Activated CD8-positive, alpha-beta T cell treated with anti-CD3 and anti-CD28 coated beads for 36 hours (primary cell): ENCODE measurements at regions not wholly inside any gene's neighbourhood (a gene's known extent, or its start where the extent isn't known, plus 50 kb on each side); places are given as distances from the start of the nearest gene placed in this dataset.

Source experiments
- ATAC-seq: fragments of 200-7000 bp; cut with Tn5 transposase; one replicate; pipeline ENCODE4 v1.10.0; 2021; ENCODE audit warnings: mild to moderate bottlenecking, moderate library complexity
- CTCF ChIA-PET: fragments of 350-600 bp; sonication (Branson Sonifier 250); formaldehyde crosslinking; loops from one replicate; lab custom pipeline; 2021; ENCODE audit warnings: antibody characterized with exemption; lab: Charles Lee
- POLR2A ChIA-PET: fragments of 350-600 bp; sonication (Branson Sonifier 250); formaldehyde crosslinking; loops from one replicate; lab custom pipeline; 2021; ENCODE audit warnings: antibody characterized with exemption; lab: Charles Lee
- DNase-seq: peaks from one replicate; pipeline ENCODE4 v3.0.0-alpha.2; 2020
- H3K27ac Mint-ChIP-seq: one replicate; pipeline ENCODE4 v1.8.0; 2021; ENCODE audit warnings: mild to moderate bottlenecking, mixed read lengths
- H3K27me3 Mint-ChIP-seq: one replicate; pipeline ENCODE4 v1.8.0; 2021; ENCODE audit warnings: mixed read lengths
- H3K36me3 Mint-ChIP-seq: one replicate; pipeline ENCODE4 v1.8.0; 2021; ENCODE audit warnings: low read depth, mixed read lengths
- H3K4me1 Mint-ChIP-seq: one replicate; pipeline ENCODE4 v1.8.0; 2021; ENCODE audit warnings: low read depth, mixed read lengths
- H3K4me3 Mint-ChIP-seq: one replicate; pipeline ENCODE4 v1.8.0; 2021; ENCODE audit warnings: mild to moderate bottlenecking, moderate library complexity, mixed read lengths
- H3K9me3 Mint-ChIP-seq: one replicate; pipeline ENCODE4 v1.8.0; 2021; ENCODE audit warnings: mixed read lengths
- intact Hi-C: fragments of 100-400 bp; cut with micrococcal nuclease; formaldehyde crosslinking; loops from one replicate; pipeline ENCODE4 v1.10.0; 2022
- TF ChIP-seq, protein P1 (sequence below): fragments of 200-600 bp; IDR thresholded peaks from one replicate; pipeline ENCODE4 v1.8.0; 2022; ENCODE audit warnings: antibody characterized with exemption, mild to moderate bottlenecking

DNA sequence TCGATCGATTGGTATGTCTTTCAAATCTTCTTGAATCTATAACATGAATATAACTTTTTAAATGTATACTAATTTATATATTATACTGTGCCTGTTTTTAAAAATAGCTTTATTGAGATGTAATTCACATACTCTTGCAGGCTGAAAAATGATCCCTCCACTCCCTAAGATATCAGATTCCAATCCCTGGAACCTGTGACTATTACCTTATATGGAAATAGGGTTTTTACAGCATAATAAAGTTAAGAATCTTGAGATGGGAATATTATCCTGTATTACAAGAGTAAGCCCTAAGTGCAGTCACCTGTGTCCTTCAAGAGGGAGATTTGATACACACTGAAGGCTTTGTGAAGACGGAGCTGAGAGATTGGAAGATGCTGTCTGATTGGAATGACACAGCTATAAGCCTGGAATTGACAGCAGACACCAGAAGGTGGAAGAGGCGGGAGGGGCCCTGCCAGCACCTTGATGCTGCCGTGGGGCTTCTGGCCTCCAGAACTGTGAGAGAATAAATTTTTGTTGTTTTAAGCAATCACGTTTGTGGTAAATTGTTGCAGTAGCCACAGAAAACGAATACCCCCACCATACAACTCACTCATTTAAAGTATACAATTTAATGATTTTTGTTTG, 161.3 kb downstream of the RMI1 start:
- POLR2A ChIA-PET, result no interaction called here
- CTCF ChIA-PET, result interaction anchor here (1.0 kb wide), 1 partner anchor 31 kb away, joined by 5 read pairs; no protein-coding TSS in a partner anchor
- intact Hi-C loops, result no loop called here
- no peaks in the 10 kb centered on the region for H3K36me3 Mint-ChIP-seq
- peaks cover 41% of the 10 kb centered on the region for H3K27me3 Mint-ChIP-seq
- no peak overlapping the region for H3K27ac Mint-ChIP-seq
- TF ChIP-seq, protein P1, sequence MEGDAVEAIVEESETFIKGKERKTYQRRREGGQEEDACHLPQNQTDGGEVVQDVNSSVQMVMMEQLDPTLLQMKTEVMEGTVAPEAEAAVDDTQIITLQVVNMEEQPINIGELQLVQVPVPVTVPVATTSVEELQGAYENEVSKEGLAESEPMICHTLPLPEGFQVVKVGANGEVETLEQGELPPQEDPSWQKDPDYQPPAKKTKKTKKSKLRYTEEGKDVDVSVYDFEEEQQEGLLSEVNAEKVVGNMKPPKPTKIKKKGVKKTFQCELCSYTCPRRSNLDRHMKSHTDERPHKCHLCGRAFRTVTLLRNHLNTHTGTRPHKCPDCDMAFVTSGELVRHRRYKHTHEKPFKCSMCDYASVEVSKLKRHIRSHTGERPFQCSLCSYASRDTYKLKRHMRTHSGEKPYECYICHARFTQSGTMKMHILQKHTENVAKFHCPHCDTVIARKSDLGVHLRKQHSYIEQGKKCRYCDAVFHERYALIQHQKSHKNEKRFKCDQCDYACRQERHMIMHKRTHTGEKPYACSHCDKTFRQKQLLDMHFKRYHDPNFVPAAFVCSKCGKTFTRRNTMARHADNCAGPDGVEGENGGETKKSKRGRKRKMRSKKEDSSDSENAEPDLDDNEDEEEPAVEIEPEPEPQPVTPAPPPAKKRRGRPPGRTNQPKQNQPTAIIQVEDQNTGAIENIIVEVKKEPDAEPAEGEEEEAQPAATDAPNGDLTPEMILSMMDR, result no peak
- H3K4me1 Mint-ChIP-seq, result peaks cover 8% of the 10 kb centered on the region
- no peaks in the 10 kb centered on the region for H3K9me3 Mint-ChIP-seq
- no peak overlapping the region for H3K4me3 Mint-ChIP-seq
- ATAC-seq, result no peak
- no peak for DNase-seq

DNA sequence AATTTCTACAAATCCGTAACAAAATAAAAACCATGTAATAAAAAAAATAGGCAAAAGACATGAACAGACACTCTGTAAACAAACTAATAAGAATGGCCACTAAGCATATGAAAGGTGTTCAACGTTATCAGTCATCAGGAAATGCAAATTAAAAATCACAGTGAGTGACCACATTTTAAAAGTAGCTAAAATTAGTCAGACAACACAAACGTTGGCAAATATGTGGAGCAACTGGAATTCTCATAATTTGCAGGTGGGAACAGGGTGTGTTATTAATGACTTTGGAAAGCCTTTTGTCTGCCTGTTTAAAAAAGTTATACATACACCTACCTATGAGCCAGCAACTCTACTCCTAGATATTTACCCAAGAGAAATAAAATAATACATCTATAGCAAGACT, 164.4 kb downstream of the RMI1 start:
- Mint-ChIP-seq H3K27me3 (peaks cover 27% of the 10 kb centered on the region), H3K4me3 (no peak overlapping the region), H3K36me3 (no peaks in the 10 kb centered on the region), H3K27ac (no peak overlapping the region), H3K9me3 (no peaks in the 10 kb centered on the region), H3K4me1 (peaks cover 6% of the 10 kb centered on the region)
- ATAC-seq (no peak), DNase-seq (no peak)
- intact Hi-C loops, result no loop called here
- ChIA-PET POLR2A (interaction anchor here (0.6 kb wide), 1 partner anchor 448 kb away, joined by 5 read pairs; no protein-coding TSS in a partner anchor), CTCF (interaction anchor here (1.6 kb wide), 1 partner anchor 28 kb away, joined by 7 read pairs; no protein-coding TSS in a partner anchor)
- TF ChIP-seq, protein P1, result no peak

GRCh38 chr9:84145780-84146179, 165.2 kb downstream of the RMI1 start:
- Mint-ChIP-seq H3K27ac (no peak overlapping the region), H3K36me3 (no peaks in the 10 kb centered on the region), H3K9me3 (no peaks in the 10 kb centered on the region), H3K4me1 (peaks cover 2% of the 10 kb centered on the region), H3K4me3 (no peak overlapping the region), H3K27me3 (peaks cover 22% of the 10 kb centered on the region)
- TF ChIP-seq, protein P1, result no peak
- intact Hi-C loops, result no loop called here
- ATAC-seq (no peak), DNase-seq (no peak)
- ChIA-PET CTCF (interaction anchor here (0.8 to 1.6 kb wide), 3 partner anchors 10 to 115 kb away, joined by 3 to 7 read pairs (median 3); no protein-coding TSS in a partner anchor), POLR2A (no interaction called here)

DNA sequence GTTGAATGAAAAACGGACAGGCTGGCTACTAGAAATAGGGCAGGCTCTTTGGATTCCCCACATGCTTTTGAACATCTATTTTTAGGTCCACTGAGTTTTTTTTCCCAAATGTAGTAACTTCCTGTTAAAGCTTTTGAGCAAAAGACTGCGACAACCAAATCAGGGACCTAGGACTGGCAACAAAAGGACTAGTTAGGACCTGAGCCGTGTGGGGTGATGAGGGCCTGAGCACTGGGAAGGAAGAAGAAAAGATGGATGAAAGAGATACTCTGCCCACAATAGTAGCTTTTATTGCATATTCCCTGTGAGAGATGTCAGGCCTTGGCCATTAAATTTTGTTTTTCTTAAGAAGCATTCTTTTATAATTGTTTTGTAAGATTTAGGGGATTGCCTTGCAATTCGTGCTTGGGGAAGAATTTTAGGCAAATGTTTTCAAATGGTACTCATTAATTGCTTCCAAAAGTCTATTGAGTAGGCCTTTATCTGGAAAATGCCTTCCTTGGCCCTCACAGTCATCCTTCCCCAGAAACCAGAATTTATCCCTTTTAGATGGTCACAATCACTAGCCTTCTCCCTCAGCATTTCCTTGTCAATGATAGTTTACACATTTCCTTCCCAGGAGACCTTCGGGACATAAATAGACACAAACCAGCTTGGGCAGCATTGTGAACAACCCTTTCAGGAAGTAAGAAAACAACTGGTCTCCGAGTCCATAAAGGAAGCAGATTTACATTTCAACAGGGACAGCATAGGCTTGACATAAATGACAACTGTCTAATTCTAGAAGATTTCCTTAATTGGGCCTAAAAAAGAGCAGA, 166.5 kb downstream of the RMI1 start:
- ATAC-seq (no peak), DNase-seq (no peak)
- no peaks in the 10 kb centered on the region for H3K36me3 Mint-ChIP-seq

More for the DNA sequence above, 166.5 kb downstream of the RMI1 start:
- peaks cover 12% of the 10 kb centered on the region for H3K27me3 Mint-ChIP-seq
- H3K27ac Mint-ChIP-seq, result no peak overlapping the region
- H3K9me3 Mint-ChIP-seq, result no peaks in the 10 kb centered on the region
- CTCF ChIA-PET, result interaction anchor here (1.6 to 2.7 kb wide), 2 partner anchors 26 kb away, joined by 7 to 17 read pairs; no protein-coding TSS in a partner anchor
- POLR2A ChIA-PET, result no interaction called here
- TF ChIP-seq, protein P1, result no peak
- intact Hi-C loops, result no loop called here
- H3K4me3 Mint-ChIP-seq, result no peak overlapping the region
- H3K4me1 Mint-ChIP-seq, result no peaks in the 10 kb centered on the region
